ENCODE measurements at regions not wholly inside any gene's neighbourhood (a gene's known extent, or its start where the extent isn't known, plus 50 kb on each side); places are given as distances from the start of the nearest gene placed in this dataset.

- DNase-seq = no peak
These were observed 193.8 kb upstream of the PRSS16 start for GRCh38 chr6:27053738-27054137.

GRCh38 chr6:27056615-27057014 lies 190.9 kb upstream of the PRSS16 start:
- DNase-seq = no peak

GRCh38 chr6:27059621-27060425 lies 187.7 kb upstream of the PRSS16 start:
- no peak for DNase-seq

- no peak for DNase-seq
These were observed 186.1 kb upstream of the PRSS16 start for GRCh38 chr6:27061235-27061993.

- DNase-seq = no peak
These were observed 184.7 kb upstream of the PRSS16 start for GRCh38 chr6:27062755-27063154.

GRCh38 chr6:27065183-27065582 lies 182.3 kb upstream of the PRSS16 start:
- DNase-seq = no peak

GRCh38 chr6:27066381-27066780 lies 181.1 kb upstream of the PRSS16 start:
- DNase-seq = peak; percentile 33

- DNase-seq = peak; percentile 79
These were observed 180.7 kb upstream of the PRSS16 start for GRCh38 chr6:27066802-27067201.

GRCh38 chr6:27073441-27073840 lies 174.1 kb upstream of the PRSS16 start:
- DNase-seq = no peak

- no peak for DNase-seq
These were observed 171.4 kb upstream of the PRSS16 start for GRCh38 chr6:27076116-27076515.

GRCh38 chr6:27078734-27079357 lies 168.7 kb upstream of the PRSS16 start:
- DNase-seq = peak; percentile 67

- DNase-seq = no peak
These were observed 166.3 kb upstream of the PRSS16 start for GRCh38 chr6:27081188-27081587.

GRCh38 chr6:27081931-27082330 lies 165.6 kb upstream of the PRSS16 start:
- DNase-seq = no peak

- DNase-seq = no peak
These were observed 159.4 kb upstream of the PRSS16 start for GRCh38 chr6:27088068-27088467.

GRCh38 chr6:27091661-27092315 lies 155.7 kb upstream of the PRSS16 start:
- DNase-seq = peak; percentile 30

GRCh38 chr6:27092316-27092692 lies 155.2 kb upstream of the PRSS16 start:
- no peak for DNase-seq

GRCh38 chr6:27095914-27096313 lies 151.6 kb upstream of the PRSS16 start:
- no peak for DNase-seq

GRCh38 chr6:27096834-27097511 lies 150.5 kb upstream of the PRSS16 start:
- DNase-seq = no peak

- DNase-seq = no peak
These were observed 148.5 kb upstream of the PRSS16 start for GRCh38 chr6:27098956-27099355.

GRCh38 chr6:27100921-27101320 lies 146.6 kb upstream of the PRSS16 start:
- DNase-seq = no peak

GRCh38 chr6:27101824-27102223 lies 145.7 kb upstream of the PRSS16 start:
- DNase-seq = no peak

GRCh38 chr6:27106382-27106781 lies 141.1 kb upstream of the PRSS16 start:
- no peak for DNase-seq

- DNase-seq = no peak
These were observed 135.8 kb upstream of the PRSS16 start for GRCh38 chr6:27111743-27112142.

Data from NCI-H526 treated with DMSO at 0.1 percent for 48 hours (cell line).